K562 (cell line): ENCODE measurements at regions not wholly inside any gene's neighbourhood (a gene's known extent, or its start where the extent isn't known, plus 50 kb on each side); places are given as distances from the start of the nearest gene placed in this dataset.
A peak's percentile ranks its signal among the peaks of the same experiment; 100 is the strongest.

Experiments
- CBX2 ChIP-seq: fragments of 200-600 bp; sonication (generic); IDR thresholded peaks from one replicate; pipeline ENCODE4 v1.6.1; 2012; ENCODE audit warnings: mild to moderate bottlenecking, low read length, inconsistent platforms; ENCODE audit not compliant: insufficient read depth, poor library complexity, severe bottlenecking
- CBX5 ChIP-seq: IDR thresholded peaks from 2 replicates; pipeline ENCODE4 v1.6.1; 2014; ENCODE audit warnings: low read depth, borderline replicate concordance
- ETV1 ChIP-seq: fragments of 450-650 bp; conservative IDR thresholded peaks from 2 replicates; pipeline ENCODE4 v1.6.1; 2016; ENCODE audit warnings: missing genetic modification characterization, control low read depth, low read depth, missing compliant biosample characterization
- FOXM1 ChIP-seq, 2 experiments: fragments of 450-650 bp in 1 of 2; sonication (generic) in 1 of 2; formaldehyde crosslinking in 1 of 2; IDR thresholded peaks; 2 replicates each; pipeline versions ENCODE4 v1.6.1 to v1.9.0; 2017 to 2022; ENCODE audit warnings: low read depth in 2 of 2, mild to moderate bottlenecking in 2 of 2, missing genetic modification reagents in 1 of 2, moderate library complexity in 1 of 2
- HNRNPK ChIP-seq: fragments of 200-400 bp; formaldehyde crosslinking; IDR thresholded peaks from one replicate; pipeline ENCODE4 v1.6.1; 2018; ENCODE audit warnings: mild to moderate bottlenecking, low read depth, low read length; ENCODE audit not compliant: poor library complexity, severe bottlenecking
- IRF9 ChIP-seq: fragments of 450-650 bp; IDR thresholded peaks from 2 replicates; pipeline ENCODE4 v1.6.1; 2016; ENCODE audit warnings: missing biosample characterization, missing genetic modification characterization
- JUN ChIP-seq, 2 experiments: sonication (generic) in 1 of 2; formaldehyde crosslinking in 1 of 2; IDR thresholded peaks; 2 replicates each; pipeline versions ENCODE4 v1.6.1 to v1.8.0; 2012 to 2022; ENCODE audit warnings: borderline replicate concordance in 2 of 2, mild to moderate bottlenecking in 2 of 2, improper control_type of control experiment in 1 of 2, low read depth in 1 of 2, low read length in 1 of 2, missing genetic modification reagents in 1 of 2
- MAZ ChIP-seq, 2 experiments: fragments of 450-650 bp in 1 of 2; sonication (generic) in 1 of 2; formaldehyde crosslinking; IDR thresholded peaks in 1 of 2; conservative IDR thresholded peaks in 1 of 2; 2 replicates each; pipeline versions ENCODE4 v1.4.0 to v1.5.0; 2020; ENCODE audit warnings: mild to moderate bottlenecking in 1 of 2, missing genetic modification reagents in 1 of 2
- NFIX ChIP-seq: fragments of 250-450 bp; sonication (Bioruptor Pico); IDR thresholded peaks from 2 replicates; pipeline ENCODE4 v1.4.0; 2020; ENCODE audit warnings: low read depth, mild to moderate bottlenecking, moderate library complexity
- PKNOX1 ChIP-seq: fragments of 450-650 bp; IDR thresholded peaks from 2 replicates; pipeline ENCODE4 v1.6.1; 2016
- SRF ChIP-seq, 2 experiments: fragments of 250-450, 450-650 bp in 1 of 2; sonication (Bioruptor Pico) in 1 of 2; sonication (generic) in 1 of 2; formaldehyde crosslinking; IDR thresholded peaks; 2 replicates each; pipeline versions ENCODE4 v1.5.0 to v1.5.1; 2020 to 2022; ENCODE audit warnings: mild to moderate bottlenecking in 1 of 2, missing genetic modification reagents in 1 of 2
- STAT6 ChIP-seq: sonication (generic); formaldehyde crosslinking; IDR thresholded peaks from 2 replicates; pipeline ENCODE4 v1.8.1; 2023; ENCODE audit warnings: mild to moderate bottlenecking, missing genetic modification reagents
- U2AF1 ChIP-seq: fragments of 200-400 bp; formaldehyde crosslinking; optimal IDR thresholded peaks from 2 replicates; pipeline ENCODE3; 2017; ENCODE audit warnings: mild to moderate bottlenecking, low read depth, low read length, moderate library complexity
- ZNF24 ChIP-seq: fragments of 450-650 bp; IDR thresholded peaks from 2 replicates; pipeline ENCODE4 v1.6.1; 2016
- ZNF668 ChIP-seq: fragments of 250-450 bp; sonication (Bioruptor Pico); IDR thresholded peaks from 2 replicates; pipeline ENCODE4 v1.8.0; 2022; ENCODE audit warnings: mild to moderate bottlenecking, inconsistent platforms
- ZNF830 ChIP-seq: fragments of 250-450 bp; sonication (Bioruptor Pico); IDR thresholded peaks from 2 replicates; pipeline ENCODE4 v1.5.0; 2021; ENCODE audit warnings: mild to moderate bottlenecking

GRCh38 chr1:201634261-201634660 lies 95.3 kb downstream of the NAV1 start (continued):
- TF ChIP-seq STAT6 = no peak
- peak in 1 of 2 experiments; percentile 50; a peak in 1 of 4 replicates for TF ChIP-seq SRF (CRISPR knock-in tag; IDR thresholded peaks at IDR 0.05)
- no peak for TF ChIP-seq HNRNPK
- no peak for TF ChIP-seq ZNF668 (CRISPR knock-in tag)
- TF ChIP-seq CBX2 = no peak
- no peak for TF ChIP-seq U2AF1
- no peak for TF ChIP-seq ZNF24
- no peak for TF ChIP-seq CBX5
- no peak for TF ChIP-seq PKNOX1
- 0 out of 2 replicates have a peak, but pooled peaks have one; percentile 37 for TF ChIP-seq ZNF830 (CRISPR knock-in tag)
- TF ChIP-seq FOXM1 (IDR thresholded peaks at IDR 0.05; ENCODE audit: low read depth) = no peak
- no peak for TF ChIP-seq FOXM1 (CRISPR knock-in tag; IDR thresholded peaks at IDR 0.05; ENCODE audit: low read depth)
- no peak for TF ChIP-seq NFIX (CRISPR knock-in tag)
- TF ChIP-seq ETV1 (tag) = no peak
- TF ChIP-seq IRF9 (tag) = no peak
- peak; percentile 78; the same call in 1 of the 2 replicates for TF ChIP-seq JUN (IDR thresholded peaks at IDR 0.05; ENCODE audit: borderline replicate concordance, low read depth, low read length)
- TF ChIP-seq JUN (CRISPR knock-in tag; IDR thresholded peaks at IDR 0.05; ENCODE audit: borderline replicate concordance) = no peak
- TF ChIP-seq MAZ (CRISPR knock-in tag; conservative IDR thresholded peaks at IDR 0.05 in 1 of 2, IDR thresholded peaks at IDR 0.05 in 1 of 2) = no peak
- TF ChIP-seq, all 486 proteins: peak for 13
